Dedifferentiated amniotic fluid mesenchymal stem cell (primary cell): ENCODE measurements at regions not wholly inside any gene's neighbourhood (a gene's known extent, or its start where the extent isn't known, plus 50 kb on each side); places are given as distances from the start of the nearest gene placed in this dataset.
A peak's percentile ranks its signal among the peaks of the same experiment; 100 is the strongest.
"Not testable (repeated sequence)": the region's sequence is repeated elsewhere in the genome, so short reads cannot be mapped to it uniquely, and the experiment has no call there.

ENCODE experiments used
- DNase-seq: peaks from one replicate; pipeline ENCODE4 v3.0.0-alpha.2; 2016; ENCODE audit errors: extremely low spot score

DNA sequence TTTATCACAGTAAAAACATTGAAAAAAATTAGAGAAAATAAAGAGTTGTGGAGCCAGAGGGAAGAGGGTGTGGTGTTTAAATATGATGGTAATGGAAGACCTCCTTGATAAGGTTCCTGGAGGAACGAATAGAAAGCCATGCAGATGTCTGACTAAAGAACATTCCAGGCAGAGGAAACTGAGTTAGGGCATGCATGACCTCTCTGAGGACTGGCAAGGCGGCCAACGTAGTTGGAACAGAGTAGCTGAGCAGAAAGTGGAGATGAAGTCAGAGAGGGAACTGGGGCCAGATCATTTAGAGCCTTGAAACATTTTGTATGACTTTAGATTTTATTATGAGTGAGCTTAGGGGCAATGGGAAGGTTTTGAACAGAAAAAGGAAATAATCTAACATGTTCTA is 377.5 kb downstream of the HLX start:
- no peak for DNase-seq

DNA sequence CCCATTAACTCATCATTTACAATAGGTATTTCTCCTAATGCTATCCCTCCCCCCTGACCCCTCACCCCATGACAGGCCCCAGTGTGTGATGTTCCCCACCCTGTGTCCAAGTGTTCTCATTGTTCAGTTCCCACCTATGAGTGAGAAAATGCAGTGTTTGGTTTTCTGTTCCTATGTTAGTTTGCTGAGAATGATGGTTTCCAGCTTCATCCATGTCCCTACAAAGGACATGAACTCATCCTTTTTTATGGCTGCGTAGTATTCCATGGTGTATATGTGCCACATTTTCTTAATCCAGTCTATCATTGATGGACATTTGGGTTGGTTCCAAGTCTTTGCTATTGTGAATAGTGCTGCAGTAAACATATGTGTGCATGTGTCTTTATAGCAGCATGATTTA is 378.3 kb downstream of the HLX start:
- DNase-seq, result not testable (repeated sequence)

DNA sequence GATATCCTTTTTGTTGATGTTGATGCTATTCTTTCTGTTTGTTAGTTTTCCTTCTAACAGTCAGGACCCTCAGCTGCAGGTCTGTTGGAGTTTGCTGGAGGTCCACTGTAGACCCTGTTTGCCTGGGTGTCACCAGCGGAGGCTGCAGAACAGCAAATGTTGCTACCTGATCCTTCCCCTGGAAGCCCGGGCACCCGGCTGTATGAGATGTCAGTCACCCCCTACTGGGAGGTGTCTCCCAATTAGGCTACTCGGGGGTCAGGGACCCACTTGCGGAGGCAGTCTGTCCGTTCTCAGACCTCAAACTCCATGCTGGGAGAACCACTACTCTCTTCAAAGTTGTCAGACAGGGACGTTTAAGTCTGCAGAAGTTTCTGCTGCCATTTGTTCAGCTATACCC is 383.4 kb downstream of the HLX start:
- not testable (repeated sequence) for DNase-seq

DNA sequence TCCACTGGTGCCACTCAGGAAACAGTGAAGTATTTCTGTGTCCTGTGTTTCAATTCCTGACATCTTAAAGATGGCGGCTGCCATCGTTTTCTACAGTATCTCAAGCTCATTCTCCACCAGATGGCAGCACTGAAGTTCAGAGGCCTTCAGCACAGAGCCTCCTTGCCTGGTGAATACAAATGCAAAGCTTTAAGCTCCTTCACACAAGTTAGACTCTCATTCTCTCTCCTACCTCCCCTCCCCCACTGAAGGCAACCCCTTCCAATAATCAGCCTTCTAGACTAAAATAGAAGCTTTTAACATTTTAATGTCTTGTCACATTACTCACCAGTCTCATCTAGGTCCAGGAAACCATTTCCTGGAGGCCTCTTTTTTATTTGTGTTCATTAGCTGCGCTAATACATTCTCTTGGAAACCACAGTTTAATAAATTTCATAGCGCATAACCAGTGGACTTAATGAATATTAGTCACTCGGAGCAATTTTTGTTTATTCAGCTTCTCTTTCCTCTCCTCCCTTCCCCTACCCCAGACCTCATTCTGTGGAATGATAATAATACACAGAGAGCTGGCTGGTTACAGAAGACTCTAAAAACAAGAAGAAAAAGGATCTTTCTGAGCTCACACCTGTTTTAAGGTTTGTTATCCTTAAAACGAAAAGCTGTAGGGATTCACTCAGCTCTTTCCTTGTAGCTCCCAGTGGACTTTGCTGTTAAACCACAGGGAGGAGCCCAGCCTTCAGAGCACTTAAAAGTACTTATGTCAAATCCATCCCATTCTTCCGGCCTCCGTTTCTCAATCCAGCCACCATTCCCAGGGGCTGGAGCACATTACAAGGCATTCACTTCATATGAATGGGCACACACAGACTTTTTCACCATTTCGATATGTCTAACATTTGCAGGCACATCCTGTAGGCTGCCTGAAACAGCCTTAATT is 384.9 kb downstream of the HLX start:
- peak; percentile 39 for DNase-seq

DNA sequence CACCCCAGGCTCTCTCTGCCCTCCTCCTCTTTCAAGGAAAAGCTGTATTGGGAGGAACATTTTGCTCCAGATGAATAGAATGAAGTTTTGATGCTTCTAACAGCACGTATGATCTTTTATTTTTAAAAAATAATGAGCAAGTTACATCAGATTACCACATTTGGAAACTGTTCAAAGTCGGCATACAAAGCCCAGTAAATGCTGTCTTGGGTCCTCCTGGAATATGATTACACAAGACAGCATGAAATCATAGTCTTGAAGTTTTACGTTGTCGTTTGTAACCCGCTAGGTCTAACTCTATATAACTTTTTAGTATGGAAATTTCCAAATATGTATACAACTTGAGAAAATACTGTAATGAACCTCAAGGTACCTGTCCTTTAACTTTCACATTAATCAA is 385.6 kb downstream of the HLX start:
- DNase-seq, result no peak

DNA sequence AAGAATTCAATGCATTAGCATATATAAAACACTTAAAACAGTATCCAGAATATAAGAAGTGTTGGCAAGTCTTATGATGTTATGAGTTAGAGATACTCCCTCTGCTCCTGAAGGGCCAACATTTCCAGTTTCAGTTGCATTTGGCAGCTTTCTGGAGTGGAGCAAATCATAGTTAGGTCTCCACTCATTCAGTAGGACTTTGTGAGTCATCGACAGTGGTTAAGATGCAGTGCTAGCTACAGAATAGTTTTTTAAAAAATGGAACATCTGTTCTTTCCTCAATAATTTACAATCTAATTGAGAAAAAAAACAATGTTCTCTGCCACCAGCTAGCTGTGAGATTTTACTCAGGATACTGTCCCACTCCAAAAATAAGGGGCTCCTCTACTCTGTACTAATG is 389.1 kb downstream of the HLX start:
- DNase-seq, result peak; percentile 64

DNA sequence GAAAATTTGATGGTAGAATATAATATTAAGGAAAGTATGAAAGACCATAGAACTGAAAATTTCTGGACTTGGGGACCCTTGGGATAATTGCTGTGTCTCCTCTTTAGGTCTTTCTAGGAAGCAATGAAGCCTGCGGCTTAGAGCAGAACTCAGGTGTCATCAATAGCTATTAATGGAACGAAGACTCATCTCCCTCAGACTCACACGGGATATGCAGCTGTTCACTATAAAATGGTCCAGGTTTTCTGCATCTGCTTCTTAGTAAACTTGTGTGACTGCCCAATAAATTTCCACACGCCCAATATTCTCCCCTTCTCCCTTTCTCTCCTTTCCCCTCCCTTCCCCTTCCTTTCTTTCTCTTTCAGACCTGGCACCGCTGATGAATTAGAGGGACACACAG is 392.5 kb downstream of the HLX start:
- no peak for DNase-seq

DNA sequence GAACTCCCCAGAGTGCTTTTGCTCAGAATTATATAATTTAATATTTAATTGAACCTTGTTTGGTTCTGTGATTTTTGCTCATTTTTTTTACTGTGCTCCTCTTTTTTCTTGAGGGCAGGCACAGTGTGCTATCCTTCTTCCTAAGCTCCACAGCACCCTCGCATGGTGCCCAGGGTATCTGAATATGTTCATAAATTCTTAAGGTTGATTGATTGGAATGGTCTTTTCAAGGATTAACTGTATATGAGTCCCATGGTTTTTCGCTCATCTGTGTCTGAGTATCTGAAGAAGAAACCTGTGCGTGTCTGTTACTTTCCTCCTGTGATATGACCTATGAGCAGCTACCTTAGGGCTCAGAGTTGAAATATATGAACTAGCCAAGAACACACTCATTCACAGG is 393.7 kb downstream of the HLX start:
- DNase-seq, result no peak

DNA sequence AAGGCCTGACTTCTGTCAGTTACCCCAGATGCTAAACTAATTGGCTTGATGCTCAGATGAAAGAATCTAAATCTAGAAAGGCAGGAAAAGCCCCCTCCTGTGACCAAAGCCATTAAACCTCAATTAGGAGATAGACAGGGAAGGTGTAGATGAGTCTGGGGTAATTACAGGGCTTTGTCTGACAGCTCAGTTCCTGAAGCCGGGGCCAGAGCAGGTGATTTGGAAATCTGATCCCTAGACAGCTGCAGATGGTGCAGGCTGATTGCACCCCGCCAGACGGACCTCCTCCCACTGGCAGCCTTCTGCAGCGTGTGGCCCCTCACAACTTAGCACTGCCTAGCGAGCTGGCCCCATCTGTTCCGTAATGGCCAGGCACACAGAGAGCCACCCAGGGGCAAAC is 395.1 kb downstream of the HLX start:
- no peak for DNase-seq

DNA sequence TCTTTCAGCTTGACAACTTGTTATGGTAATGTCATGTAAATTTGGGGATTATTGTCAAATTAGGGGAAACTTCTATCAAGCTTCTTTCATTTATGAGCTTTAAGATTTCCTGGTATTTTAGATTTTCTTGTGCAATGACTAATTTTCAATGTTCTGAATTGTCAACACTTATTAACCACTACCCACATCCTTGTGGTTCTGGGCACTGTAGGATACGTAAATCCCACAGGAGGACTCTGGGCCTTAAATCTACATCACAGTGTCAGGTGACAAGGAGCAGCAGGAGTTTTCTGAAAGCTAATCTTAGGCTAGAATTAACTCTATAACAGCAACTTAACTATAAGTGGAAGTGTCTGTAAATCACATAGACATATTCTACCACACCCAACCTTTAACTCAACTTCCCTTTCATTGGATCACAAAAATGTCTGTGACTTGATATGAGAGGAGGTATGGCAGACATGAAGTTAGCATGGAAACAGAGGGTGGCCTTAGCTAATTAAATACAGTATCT is 397.7 kb downstream of the HLX start:
- DNase-seq, result no peak

DNA sequence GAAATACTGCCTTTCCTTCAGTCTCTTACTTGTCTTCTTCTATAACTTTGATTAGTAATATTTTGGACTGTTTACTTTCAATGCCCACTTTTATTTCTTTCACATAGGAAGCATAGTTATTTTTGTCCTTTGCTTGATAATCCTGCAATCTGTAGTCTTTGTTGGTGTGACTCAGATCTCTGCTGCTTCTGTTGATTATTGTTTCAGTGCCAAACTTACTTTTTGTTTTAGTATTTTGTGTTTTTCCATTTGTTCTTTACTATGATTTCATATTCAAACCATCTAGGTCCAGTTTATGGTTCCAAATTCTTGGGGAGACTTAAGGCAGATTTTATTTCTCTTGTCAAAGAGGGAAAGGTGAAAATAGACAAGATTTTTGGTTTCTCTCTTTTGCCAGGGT is 399.9 kb downstream of the HLX start:
- no peak for DNase-seq

DNA sequence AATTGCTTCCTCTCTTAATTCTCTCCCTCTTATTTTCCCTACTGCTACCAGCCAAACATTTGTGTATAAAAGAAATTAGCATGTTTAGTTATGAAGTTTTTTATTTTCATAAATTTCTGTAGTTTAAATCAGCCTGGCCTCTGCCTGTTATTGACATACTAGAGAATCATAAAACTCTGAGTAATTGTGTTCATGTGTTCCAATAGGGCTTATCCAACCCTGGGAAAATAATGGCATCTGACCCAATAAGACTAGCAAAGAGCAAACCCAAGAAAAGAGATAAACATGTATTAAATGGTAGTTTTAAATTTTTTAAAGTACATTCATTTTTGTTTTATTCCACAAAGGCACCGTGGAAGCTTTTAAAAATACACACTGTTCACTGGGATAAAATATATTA is 404.3 kb downstream of the HLX start:
- DNase-seq, result no peak

DNA sequence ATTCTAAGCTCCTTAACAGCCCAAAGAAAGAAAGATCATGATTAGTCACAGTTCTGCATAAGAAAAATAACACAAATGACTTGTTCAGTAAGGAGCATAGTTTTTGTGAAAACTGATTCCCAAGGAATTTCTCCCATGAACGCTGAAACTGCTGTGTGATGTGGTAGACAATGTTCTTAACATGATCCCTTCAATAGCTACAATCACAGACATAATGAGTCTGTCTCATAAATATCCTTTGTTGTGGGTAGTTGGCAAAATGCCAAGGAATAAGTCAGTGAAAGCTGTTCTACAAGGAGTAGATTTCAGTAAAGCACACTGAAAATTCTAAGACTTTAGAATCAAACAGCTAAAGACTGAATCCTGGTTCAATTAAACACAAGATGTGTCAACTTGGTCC is 404.8 kb downstream of the HLX start:
- DNase-seq, result peak; percentile 33

DNA sequence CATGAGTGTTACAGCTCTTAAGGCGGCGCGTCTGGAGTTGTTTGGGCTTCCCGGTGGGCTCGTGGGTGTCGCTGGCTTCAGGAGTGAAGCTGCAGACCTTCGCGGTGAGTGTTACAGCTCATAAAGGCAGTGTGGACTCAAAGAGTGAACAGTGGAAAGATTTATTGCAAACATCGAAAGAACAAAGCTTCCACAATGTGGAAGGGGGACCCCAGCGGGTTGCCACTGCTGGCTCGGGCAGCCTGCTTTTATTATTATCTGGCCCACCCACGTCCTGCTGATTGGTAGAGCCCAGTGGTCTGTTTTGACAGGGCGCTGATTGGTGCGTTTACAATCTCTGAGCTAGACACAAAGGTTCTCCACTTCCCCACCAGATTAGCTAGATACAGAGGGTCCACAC is 405.7 kb downstream of the HLX start:
- not testable (repeated sequence) for DNase-seq

DNA sequence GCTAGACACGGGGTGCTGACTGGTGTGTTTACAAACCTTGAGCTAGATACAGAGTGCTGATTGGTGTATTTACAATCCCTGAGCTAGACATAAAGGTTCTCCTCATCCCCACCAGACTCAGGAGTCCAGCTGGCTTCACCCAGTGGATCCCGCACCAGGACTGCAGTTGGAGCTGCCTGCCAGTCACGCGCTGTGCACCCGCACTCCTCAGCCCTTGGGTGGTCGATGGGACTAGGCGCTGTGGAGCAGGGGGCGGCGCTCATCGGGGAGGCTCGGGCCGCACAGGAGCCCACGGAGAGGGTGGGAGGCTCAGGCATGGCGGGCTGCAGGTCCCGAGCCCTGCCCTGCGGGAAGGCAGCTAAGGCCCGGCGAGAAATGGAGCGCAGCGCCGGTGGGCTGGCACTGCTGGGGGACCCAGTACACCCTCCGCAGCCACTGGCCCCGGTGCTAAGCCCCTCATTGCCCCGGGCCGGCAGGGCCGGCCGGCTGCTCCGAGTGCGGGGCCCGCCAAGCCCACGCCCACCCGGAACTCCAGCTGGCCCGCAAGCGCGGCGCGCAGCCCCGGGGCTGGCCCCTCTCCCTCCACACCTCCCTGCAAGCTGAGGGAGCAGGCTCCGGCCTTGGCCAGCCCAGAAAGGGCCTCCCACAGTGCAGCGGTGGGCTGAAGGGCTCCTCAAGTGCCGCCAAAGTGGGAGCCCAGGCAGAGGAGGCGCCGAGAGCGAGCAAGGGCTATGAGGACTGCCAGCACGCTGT is 406.4 kb downstream of the HLX start:
- not testable (repeated sequence) for DNase-seq

DNA sequence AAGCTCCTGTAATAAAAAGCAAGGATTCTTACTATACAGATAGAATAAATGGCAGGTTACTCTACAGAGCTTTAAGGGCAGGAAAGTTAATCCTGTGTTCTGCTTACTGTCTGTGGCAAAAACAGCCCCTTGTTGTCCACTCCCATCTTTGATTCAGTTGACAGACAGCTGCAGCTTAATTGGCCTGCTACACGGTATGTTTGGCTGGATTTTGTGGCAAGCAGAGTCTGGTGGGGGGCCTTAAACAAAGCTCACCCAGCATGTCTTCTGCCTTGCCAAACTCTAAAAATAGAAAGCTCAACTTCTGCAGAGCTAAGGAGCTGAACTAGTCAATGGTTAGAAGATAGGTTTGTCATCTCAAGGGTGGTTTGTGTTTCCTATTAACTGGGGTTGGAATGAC is 407.2 kb downstream of the HLX start:
- DNase-seq, result no peak

DNA sequence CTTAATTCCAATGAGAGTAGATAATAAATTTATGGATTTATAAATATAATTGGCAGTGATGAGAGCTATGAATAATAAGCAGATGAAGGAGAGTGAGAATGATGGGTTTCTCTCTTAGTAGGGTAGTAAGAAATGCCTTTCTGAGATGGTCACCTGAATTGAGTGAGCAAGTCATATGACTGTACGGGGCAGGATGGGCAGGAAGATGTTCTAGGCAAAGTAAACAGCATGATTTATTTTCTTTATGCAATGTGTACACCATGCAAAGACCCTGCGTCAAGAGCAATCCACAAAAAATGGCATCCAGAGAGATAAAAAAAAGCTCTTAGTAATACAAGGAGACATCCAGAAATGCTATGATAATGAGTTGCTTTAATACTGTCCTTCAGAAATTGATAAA is 409.9 kb downstream of the HLX start:
- DNase-seq, result no peak

DNA sequence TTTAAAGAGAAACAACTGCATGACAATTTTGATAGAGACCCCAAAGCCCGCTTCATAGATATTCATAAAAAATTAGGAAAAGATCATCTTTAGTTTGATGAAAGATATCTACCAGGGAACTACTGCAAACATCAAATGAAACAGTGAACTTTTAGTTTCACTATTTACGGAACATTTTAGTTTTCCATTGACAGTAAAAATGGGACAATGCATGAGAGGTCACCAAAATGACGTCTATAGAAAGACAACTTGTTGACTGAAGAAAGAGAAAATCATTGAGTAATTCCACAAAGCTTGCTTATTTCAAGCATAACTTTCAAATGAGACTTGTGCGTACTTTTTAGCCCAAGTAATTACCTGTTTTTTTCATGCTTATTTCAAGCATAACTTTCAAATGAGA is 411.4 kb downstream of the HLX start:
- no peak for DNase-seq

DNA sequence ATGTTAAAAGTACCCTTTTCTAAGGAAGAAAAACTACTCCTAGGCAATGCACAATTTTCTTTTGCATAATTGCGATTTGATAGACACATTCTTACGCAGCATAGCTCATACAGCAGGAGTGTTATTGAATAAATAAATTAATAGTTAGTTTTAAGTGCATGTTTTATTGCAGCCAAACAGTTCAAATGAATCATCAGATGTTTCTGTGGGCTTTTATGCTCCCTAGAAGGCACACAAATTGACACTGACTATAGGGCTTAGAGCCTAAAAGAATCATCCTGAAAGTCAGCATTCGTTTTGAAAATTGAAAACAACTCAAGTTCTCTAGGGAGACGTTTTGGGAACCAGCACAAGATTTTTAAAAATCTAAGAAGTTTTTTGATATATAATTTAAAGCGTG is 411.9 kb downstream of the HLX start:
- DNase-seq, result no peak

DNA sequence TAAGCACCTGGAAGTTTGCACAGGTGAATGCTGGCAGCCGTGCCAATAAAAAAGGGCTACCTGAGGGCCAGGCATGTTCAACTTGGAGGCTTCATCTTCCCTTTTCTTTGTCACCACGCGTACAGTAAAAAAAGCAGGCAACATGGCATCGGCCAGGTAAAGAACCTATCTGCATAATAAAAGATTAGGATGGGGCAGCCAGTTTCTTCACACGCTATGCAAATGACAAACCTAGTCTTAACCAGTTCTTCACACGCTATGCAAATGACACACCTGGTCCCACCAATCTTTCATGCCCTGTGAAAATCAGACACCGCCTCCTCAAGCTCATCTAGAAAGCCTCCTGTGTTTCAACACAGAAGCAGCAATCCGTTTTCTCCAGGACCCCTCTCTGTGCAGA is 413.4 kb downstream of the HLX start:
- DNase-seq, result no peak

DNA sequence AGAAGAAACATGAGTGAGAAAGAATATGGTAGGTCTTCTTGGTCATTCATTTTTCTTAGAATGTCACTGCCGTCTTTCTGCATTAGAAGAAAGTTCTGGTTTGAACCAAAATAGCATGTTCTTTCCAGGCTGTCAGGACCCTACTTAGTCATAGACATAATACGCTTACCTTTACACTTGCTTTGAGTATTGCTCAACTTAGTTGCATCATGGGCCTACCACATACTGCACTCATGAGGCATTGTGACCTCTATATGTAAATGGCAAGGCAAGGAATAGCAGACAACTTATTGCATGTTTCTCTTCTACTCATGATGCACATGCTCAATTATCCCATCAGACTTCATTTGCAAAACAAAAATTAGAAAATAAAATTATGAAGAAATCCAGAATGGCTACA is 415.0 kb downstream of the HLX start:
- DNase-seq, result no peak

DNA sequence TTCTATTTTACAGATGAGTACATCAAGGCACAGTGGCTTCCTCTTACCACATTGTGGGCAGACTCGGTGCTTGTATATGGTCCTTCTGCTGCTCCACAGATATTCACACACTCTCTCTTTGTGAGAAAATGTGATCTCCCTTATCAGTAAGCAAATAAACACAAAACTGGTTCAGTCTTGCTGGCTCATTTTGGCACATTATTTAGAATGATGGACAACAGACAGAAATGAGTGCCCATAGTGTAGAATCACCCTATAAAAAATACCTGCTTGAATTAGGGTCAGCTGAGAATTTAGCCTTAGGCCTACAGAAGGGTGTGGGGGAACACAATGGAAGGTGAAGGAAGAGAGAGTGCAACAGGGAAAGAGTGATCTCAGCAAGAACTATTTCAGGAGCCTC is 423.1 kb downstream of the HLX start:
- DNase-seq, result no peak

DNA sequence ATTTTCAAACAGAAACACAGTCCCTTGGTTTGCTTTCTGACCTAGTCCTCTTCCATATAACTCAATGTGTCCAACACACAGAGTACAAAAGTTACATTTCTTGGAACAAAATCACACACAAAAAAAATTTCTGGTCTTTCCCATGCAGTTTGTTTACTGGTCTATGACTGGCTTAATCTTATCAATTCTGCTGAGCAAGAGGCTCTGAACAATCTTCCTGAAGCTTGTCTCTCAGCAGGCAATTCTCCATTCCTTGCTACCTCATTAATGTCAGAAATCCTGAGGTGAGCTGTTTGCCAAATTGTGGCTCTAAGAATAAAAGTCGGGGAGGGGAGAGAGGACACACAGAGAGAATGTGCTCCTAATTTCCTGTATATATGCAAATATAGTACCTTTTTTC is 423.6 kb downstream of the HLX start:
- no peak for DNase-seq
